AG04449 (cell line): ENCODE measurements at regions not wholly inside any gene's neighbourhood (a gene's known extent, or its start where the extent isn't known, plus 50 kb on each side); places are given as distances from the start of the nearest gene placed in this dataset.

ENCODE experiments used
- CTCF ChIA-PET: fragments of 350-600 bp; formaldehyde crosslinking; extraction: SDS; loops from one replicate; lab custom pipeline; 2021; ENCODE audit warnings: antibody characterized with exemption; lab: Yijun Ruan, JAX
- POLR2A ChIA-PET: fragments of 400-600, 350-600 bp; formaldehyde crosslinking; extraction: SDS; loops from one replicate; lab custom pipeline; 2020; ENCODE audit warnings: antibody characterized with exemption, inconsistent platforms; lab: Yijun Ruan, JAX
- DNase-seq: peaks from one replicate; pipeline ENCODE4 v3.0.0-alpha.2; 2010; ENCODE audit warnings: low read depth, low spot score
- H3K4me3 ChIP-seq: 2 replicates; pipeline ENCODE4 v1.5.1; 2011; ENCODE audit warnings: low read depth, mild to moderate bottlenecking, control low read depth, low read length
- CTCF ChIP-seq: IDR thresholded peaks from one replicate; pipeline ENCODE4 v1.5.1; 2011; ENCODE audit warnings: mild to moderate bottlenecking, moderate library complexity, low read length, control low read depth, inconsistent platforms; ENCODE audit not compliant: insufficient read depth; ENCODE audit errors: missing control alignments

- POLR2A ChIA-PET: no interaction called here
- no peak for TF ChIP-seq CTCF
- no peak overlapping the region for H3K4me3 ChIP-seq
- CTCF ChIA-PET: no interaction called here
- DNase-seq: no peak
Observed at GRCh38 chr2:236712961-236713673, 143.5 kb downstream of the ACKR3 start.

- POLR2A ChIA-PET: no interaction called here
- DNase-seq: no peak
- no peak overlapping the region for H3K4me3 ChIP-seq
- CTCF ChIA-PET: no interaction called here
- no peak for TF ChIP-seq CTCF
Observed at GRCh38 chr2:236714080-236714479, 144.5 kb downstream of the ACKR3 start.

- TF ChIP-seq CTCF: no peak
- POLR2A ChIA-PET: no interaction called here
- CTCF ChIA-PET: interaction anchor here (1.3 kb wide), 2 partner anchors 89 to 313 kb away, joined by 3 read pairs; no protein-coding TSS in a partner anchor
- no peak overlapping the region for H3K4me3 ChIP-seq
- no peak for DNase-seq
Observed at GRCh38 chr2:236715077-236715476, 145.5 kb downstream of the ACKR3 start.

- no peak for TF ChIP-seq CTCF
- ChIA-PET CTCF (interaction anchor here (1.3 kb wide), 2 partner anchors 90 to 312 kb away, joined by 3 read pairs; no protein-coding TSS in a partner anchor), POLR2A (no interaction called here)
- no peak overlapping the region for H3K4me3 ChIP-seq
- no peak for DNase-seq
Observed at GRCh38 chr2:236715491-236715961, 145.9 kb downstream of the ACKR3 start.

GRCh38 chr2:236717120-236717519 lies 147.5 kb downstream of the ACKR3 start:
- DNase-seq: no peak
- ChIA-PET CTCF (interaction anchor here (1.0 kb wide), 1 partner anchor 310 kb away, joined by 3 read pairs; no protein-coding TSS in a partner anchor), POLR2A (no interaction called here)
- no peak for TF ChIP-seq CTCF
- no peak overlapping the region for H3K4me3 ChIP-seq

- TF ChIP-seq CTCF: no peak
- DNase-seq: no peak
- CTCF ChIA-PET: interaction anchor here (1.0 kb wide), 1 partner anchor 309 kb away, joined by 3 read pairs; no protein-coding TSS in a partner anchor
- no peak overlapping the region for H3K4me3 ChIP-seq
- POLR2A ChIA-PET: no interaction called here
Observed at GRCh38 chr2:236717729-236718128, 148.1 kb downstream of the ACKR3 start.
